HUES48 (cell line): ENCODE measurements at regions not wholly inside any gene's neighbourhood (a gene's known extent, or its start where the extent isn't known, plus 50 kb on each side); places are given as distances from the start of the nearest gene placed in this dataset.

Experiments used
- H3K27ac ChIP-seq: one replicate; pipeline ENCODE4 v1.7.0; 2013; ENCODE audit warnings: low read depth, low read length, inconsistent platforms
- H3K27me3 ChIP-seq: 2 replicates; pipeline ENCODE4 v1.6.1; 2013; ENCODE audit warnings: mild to moderate bottlenecking, low read length; ENCODE audit not compliant: control insufficient read depth, insufficient read depth
- H3K36me3 ChIP-seq: 2 replicates; pipeline ENCODE4 v1.6.1; 2013; ENCODE audit warnings: low read length; ENCODE audit not compliant: control insufficient read depth, insufficient read depth
- H3K4me1 ChIP-seq: 2 replicates; pipeline ENCODE4 v1.6.1; 2013; ENCODE audit warnings: mild to moderate bottlenecking, low read length; ENCODE audit not compliant: control insufficient read depth, insufficient read depth
- H3K4me3 ChIP-seq: 2 replicates; pipeline ENCODE4 v1.5.1; 2013; ENCODE audit warnings: mild to moderate bottlenecking, low read depth, low read length
- H3K9ac ChIP-seq: 2 replicates; pipeline ENCODE4 v1.6.1; 2013; ENCODE audit warnings: mild to moderate bottlenecking, low read depth, low read length, moderate library complexity
- H3K9me3 ChIP-seq: 2 replicates; pipeline ENCODE4 v1.6.1; 2013; ENCODE audit warnings: low read length; ENCODE audit not compliant: control insufficient read depth, insufficient read depth

- no peak overlapping the region for H3K27ac ChIP-seq
- H3K27me3 ChIP-seq: no peaks in the 10 kb centered on the region
- no peak overlapping the region for H3K9ac ChIP-seq
- no peaks in the 10 kb centered on the region for H3K36me3 ChIP-seq
- no peak overlapping the region for H3K4me3 ChIP-seq
- H3K4me1 ChIP-seq: peaks cover 17% of the 10 kb centered on the region; the same call in 1 of the 2 replicates
- H3K9me3 ChIP-seq: no peaks in the 10 kb centered on the region
Measured at GRCh38 chr5:123835421-123835820, 323.4 kb downstream of the CSNK1G3 start.

- Histone ChIP-seq H3K9ac (no peak overlapping the region), H3K27ac (no peak overlapping the region), H3K36me3 (no peaks in the 10 kb centered on the region), H3K27me3 (no peaks in the 10 kb centered on the region), H3K4me3 (no peak overlapping the region), H3K9me3 (0 out of 2 replicates have a peak, but pooled peaks cover 1% of the 10 kb centered on the region), H3K4me1 (peaks cover 9% of the 10 kb centered on the region; the same call in 1 of the 2 replicates)
Measured at GRCh38 chr5:123830575-123830974, 318.6 kb downstream of the CSNK1G3 start.

- Histone ChIP-seq H3K4me3 (no peak overlapping the region), H3K9me3 (0 out of 2 replicates have a peak, but pooled peaks cover 7% of the 10 kb centered on the region), H3K4me1 (no peaks in the 10 kb centered on the region), H3K9ac (no peak overlapping the region), H3K36me3 (no peaks in the 10 kb centered on the region), H3K27ac (no peak overlapping the region), H3K27me3 (no peaks in the 10 kb centered on the region)
Measured at GRCh38 chr5:123827811-123828210, 315.8 kb downstream of the CSNK1G3 start.

- H3K9ac ChIP-seq: no peak overlapping the region
- no peak overlapping the region for H3K27ac ChIP-seq
- H3K4me1 ChIP-seq: peaks cover 16% of the 10 kb centered on the region
- H3K9me3 ChIP-seq: no peaks in the 10 kb centered on the region
- H3K4me3 ChIP-seq: no peak overlapping the region
- H3K27me3 ChIP-seq: no peaks in the 10 kb centered on the region
- H3K36me3 ChIP-seq: no peaks in the 10 kb centered on the region
Measured at GRCh38 chr5:123819833-123820232, 307.9 kb downstream of the CSNK1G3 start.

- H3K9me3 ChIP-seq: no peaks in the 10 kb centered on the region
- H3K9ac ChIP-seq: no peak overlapping the region
- H3K36me3 ChIP-seq: no peaks in the 10 kb centered on the region
- no peaks in the 10 kb centered on the region for H3K27me3 ChIP-seq
- no peak overlapping the region for H3K27ac ChIP-seq
- peaks cover 21% of the 10 kb centered on the region for H3K4me1 ChIP-seq
- H3K4me3 ChIP-seq: no peak overlapping the region
Measured at GRCh38 chr5:123819386-123819785, 307.4 kb downstream of the CSNK1G3 start.

GRCh38 chr5:123817267-123817666 is 305.3 kb downstream of the CSNK1G3 start:
- H3K9me3 ChIP-seq: no peaks in the 10 kb centered on the region
- H3K27ac ChIP-seq: no peak overlapping the region
- no peaks in the 10 kb centered on the region for H3K27me3 ChIP-seq
- peaks cover 38% of the 10 kb centered on the region for H3K4me1 ChIP-seq
- no peak overlapping the region for H3K9ac ChIP-seq
- H3K36me3 ChIP-seq: no peaks in the 10 kb centered on the region
- no peak overlapping the region for H3K4me3 ChIP-seq

- Histone ChIP-seq H3K4me3 (peak overlapping the region; percentile 17; the same call in 1 of the 2 replicates), H3K27ac (peak overlapping the region; percentile 66)
Measured at GRCh38 chr5:123814801-123815470, 303.0 kb downstream of the CSNK1G3 start.

GRCh38 chr5:123813937-123814624 is 302.1 kb downstream of the CSNK1G3 start:
- H3K27me3 ChIP-seq: no peaks in the 10 kb centered on the region
- H3K9ac ChIP-seq: no peak overlapping the region; the same call in 1 of the 2 replicates
- H3K4me3 ChIP-seq: no peak overlapping the region
- H3K27ac ChIP-seq: peak overlapping the region; percentile 66
- H3K36me3 ChIP-seq: no peaks in the 10 kb centered on the region
- H3K4me1 ChIP-seq: peaks cover 68% of the 10 kb centered on the region
- no peaks in the 10 kb centered on the region for H3K9me3 ChIP-seq

More at GRCh38 chr5:123814801-123815470, 303.0 kb downstream of the CSNK1G3 start:
- Histone ChIP-seq H3K9ac (no peak overlapping the region; the same call in 1 of the 2 replicates), H3K4me1 (peaks cover 61% of the 10 kb centered on the region), H3K27me3 (no peaks in the 10 kb centered on the region), H3K36me3 (no peaks in the 10 kb centered on the region), H3K9me3 (no peaks in the 10 kb centered on the region)

GRCh38 chr5:123813264-123813663 is 301.3 kb downstream of the CSNK1G3 start:
- Histone ChIP-seq H3K9me3 (no peaks in the 10 kb centered on the region), H3K27ac (no peak overlapping the region), H3K9ac (no peak overlapping the region), H3K36me3 (no peaks in the 10 kb centered on the region), H3K27me3 (no peaks in the 10 kb centered on the region), H3K4me1 (peaks cover 76% of the 10 kb centered on the region), H3K4me3 (no peak overlapping the region)

GRCh38 chr5:123811831-123812230 is 299.9 kb downstream of the CSNK1G3 start:
- H3K9ac ChIP-seq: no peak overlapping the region
- no peaks in the 10 kb centered on the region for H3K9me3 ChIP-seq
- peak overlapping the region; percentile 9 for H3K27ac ChIP-seq
- peaks cover 90% of the 10 kb centered on the region for H3K4me1 ChIP-seq
- no peaks in the 10 kb centered on the region for H3K27me3 ChIP-seq
- no peak overlapping the region for H3K4me3 ChIP-seq
- H3K36me3 ChIP-seq: no peaks in the 10 kb centered on the region

- Histone ChIP-seq H3K9ac (no peak overlapping the region), H3K36me3 (no peaks in the 10 kb centered on the region), H3K27me3 (no peaks in the 10 kb centered on the region), H3K9me3 (no peaks in the 10 kb centered on the region), H3K4me3 (no peak overlapping the region), H3K27ac (peak overlapping the region; percentile 6), H3K4me1 (peaks cover 86% of the 10 kb centered on the region)
Measured at GRCh38 chr5:123810746-123811340, 298.9 kb downstream of the CSNK1G3 start.
